Subcutaneous abdominal adipose tissue (tissue), 5 donors: ENCODE measurements at regions not wholly inside any gene's neighbourhood (a gene's known extent, or its start where the extent isn't known, plus 50 kb on each side); places are given as distances from the start of the nearest gene placed in this dataset.
A peak's percentile ranks its signal among the peaks of the same experiment; 100 is the strongest.

Experiments used
- H3K27ac ChIP-seq: one replicate; pipeline ENCODE4 v1.7.0; 2013; ENCODE audit warnings: low read depth, mild to moderate bottlenecking, inconsistent platforms, low read length, moderate library complexity
- H3K27me3 ChIP-seq, 5 donors: one replicate each; pipeline ENCODE4 v1.7.0; 2013; ENCODE audit warnings: low read length in 5 of 5, inconsistent platforms in 1 of 5; ENCODE audit not compliant: control insufficient read depth in 5 of 5, insufficient read depth in 4 of 5
- H3K36me3 ChIP-seq, 5 donors: one replicate each; pipeline ENCODE4 v1.7.0; 2013; ENCODE audit warnings: low read length in 5 of 5; ENCODE audit not compliant: control insufficient read depth in 5 of 5, insufficient read depth in 5 of 5
- H3K4me1 ChIP-seq, 5 donors: one replicate each; pipeline ENCODE4 v1.7.0; 2013; ENCODE audit warnings: low read length in 5 of 5, mild to moderate bottlenecking in 3 of 5, moderate library complexity in 1 of 5; ENCODE audit not compliant: control insufficient read depth in 5 of 5, insufficient read depth in 5 of 5
- H3K4me3 ChIP-seq, 5 donors: one replicate each; pipeline ENCODE4 v1.7.0; 2013; ENCODE audit warnings: low read length in 5 of 5, low read depth in 1 of 5
- H3K9ac ChIP-seq, 5 donors: one replicate each; pipeline ENCODE4 v1.7.0; 2013; ENCODE audit warnings: low read length in 5 of 5, mild to moderate bottlenecking in 4 of 5, moderate library complexity in 3 of 5
- H3K9me3 ChIP-seq, 5 donors: one replicate each; pipeline ENCODE4 v1.7.0; 2013; ENCODE audit warnings: low read length in 5 of 5; ENCODE audit not compliant: control insufficient read depth in 5 of 5
- donor health status: healthy.
- donor health status: healthy.
- donor health status: healthy.
- donor health status: healthy.
- donor health status: healthy.

DNA sequence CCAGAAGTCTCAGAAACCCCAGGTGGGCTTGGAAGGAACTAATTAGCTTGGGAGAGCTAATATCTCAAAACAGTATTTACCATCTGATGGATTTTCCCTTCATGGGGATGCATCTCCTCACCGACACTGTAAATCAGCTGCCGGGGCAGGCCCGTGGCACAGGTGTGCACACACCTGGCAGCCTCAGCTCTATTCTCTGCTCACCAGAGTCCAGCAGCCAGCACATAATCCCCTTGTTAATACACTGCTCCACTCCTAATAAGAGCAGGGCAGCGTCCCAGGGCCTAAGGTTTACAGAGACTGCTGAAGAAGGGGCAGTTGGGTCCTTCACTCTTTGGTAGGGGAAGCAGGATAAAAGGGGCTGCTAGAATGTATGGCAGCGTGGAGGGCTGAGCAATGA lies 200.0 kb downstream of the TOMM20 start:
- Histone ChIP-seq H3K9me3 (no peaks in the 10 kb centered on the region), H3K4me3 (no peak overlapping the region), H3K4me1 (peaks cover 10 to 62% (median 52%) of the 10 kb centered on the region in 5 donors), H3K27ac (no peak overlapping the region), H3K9ac (no peak overlapping the region), H3K27me3 (no peaks in the 10 kb centered on the region), H3K36me3 (no peaks in the 10 kb centered on the region)

- H3K9me3 ChIP-seq: no peaks in the 10 kb centered on the region
- no peaks in the 10 kb centered on the region for H3K27me3 ChIP-seq
- no peak overlapping the region for H3K27ac ChIP-seq
- H3K4me1 ChIP-seq: peaks cover 10 to 57% (median 46%) of the 10 kb centered on the region in 5 donors
- H3K36me3 ChIP-seq: no peaks in the 10 kb centered on the region
- no peak overlapping the region for H3K9ac ChIP-seq
- no peak overlapping the region for H3K4me3 ChIP-seq
Measured at GRCh38 chr1:234927971-234928640, 200.5 kb downstream of the TOMM20 start.

DNA sequence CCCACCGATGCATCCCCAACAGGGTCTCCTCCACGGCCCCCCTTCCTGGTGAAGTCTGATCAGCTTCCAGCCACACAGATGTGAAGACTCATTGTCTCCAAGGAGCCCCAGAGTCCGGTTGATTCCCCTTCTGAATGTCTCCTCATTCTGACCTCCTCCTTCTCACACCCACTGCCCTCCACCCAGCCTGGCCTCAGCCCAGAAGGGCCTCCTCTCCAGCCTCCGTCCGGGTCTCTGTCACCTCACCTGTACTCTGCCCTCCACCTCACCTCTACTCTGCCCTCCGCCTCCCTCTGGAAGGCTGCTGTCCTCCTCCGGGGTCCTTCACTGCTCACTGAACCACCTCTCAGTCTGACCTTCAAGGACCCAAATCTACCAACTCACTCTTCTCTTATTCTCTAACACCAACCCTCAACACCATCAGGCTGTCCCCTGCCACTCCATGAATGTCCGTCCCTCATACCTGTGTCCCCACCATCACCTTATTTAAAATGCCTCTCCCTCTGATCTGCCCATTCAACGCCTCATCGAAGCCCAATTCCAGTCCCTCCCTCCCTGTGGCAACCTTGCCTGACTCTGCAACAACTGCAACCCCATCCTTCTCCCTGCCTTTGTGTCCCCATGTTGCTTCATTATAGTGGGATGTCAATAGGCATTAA lies 201.2 kb downstream of the TOMM20 start:
- Histone ChIP-seq H3K9ac (peak overlapping the region in 1 of 5 donors; percentile 48), H3K27ac (no peak overlapping the region), H3K27me3 (no peaks in the 10 kb centered on the region), H3K9me3 (no peaks in the 10 kb centered on the region), H3K4me3 (peak overlapping the region in 2 of 5 donors; percentile 33 to 50), H3K36me3 (no peaks in the 10 kb centered on the region), H3K4me1 (peaks cover 10 to 52% (median 40%) of the 10 kb centered on the region in 5 donors)

- Histone ChIP-seq H3K27me3 (no peaks in the 10 kb centered on the region), H3K9me3 (no peaks in the 10 kb centered on the region), H3K36me3 (no peaks in the 10 kb centered on the region), H3K9ac (peak overlapping the region in 2 of 5 donors; percentile 31 to 48), H3K4me3 (peak overlapping the region in 2 of 5 donors; percentile 33 to 50), H3K4me1 (peaks cover 10 to 59% (median 41%) of the 10 kb centered on the region in 5 donors), H3K27ac (peak overlapping the region; percentile 42)
Measured at GRCh38 chr1:234926559-234927311, 201.9 kb downstream of the TOMM20 start.

DNA sequence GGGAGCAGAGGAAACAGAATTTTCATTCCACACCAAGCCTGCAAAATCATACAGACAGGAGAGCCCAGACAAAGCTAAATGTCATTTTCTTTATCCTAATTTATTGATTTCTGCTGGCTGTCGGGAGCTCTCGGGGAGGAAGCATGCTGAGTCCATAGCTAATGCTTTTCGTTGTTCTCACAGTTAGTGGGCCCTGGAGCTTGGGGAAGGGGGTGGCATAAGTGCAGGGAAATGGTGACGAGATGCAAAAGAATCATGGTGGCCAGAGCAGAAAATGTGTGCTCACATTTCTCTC lies 202.4 kb downstream of the TOMM20 start:
- Histone ChIP-seq H3K27me3 (no peaks in the 10 kb centered on the region), H3K27ac (peak overlapping the region; percentile 42), H3K9me3 (no peaks in the 10 kb centered on the region), H3K4me1 (peaks cover 14 to 64% (median 46%) of the 10 kb centered on the region in 5 donors), H3K9ac (peak overlapping the region in 1 of 5 donors; percentile 31), H3K4me3 (peak overlapping the region in 1 of 5 donors; percentile 8), H3K36me3 (no peaks in the 10 kb centered on the region)

GRCh38 chr1:234925440-234926263 lies 203.0 kb downstream of the TOMM20 start:
- Histone ChIP-seq H3K9ac (peak overlapping the region in 2 of 5 donors; percentile 6 to 15), H3K27me3 (no peaks in the 10 kb centered on the region)

DNA sequence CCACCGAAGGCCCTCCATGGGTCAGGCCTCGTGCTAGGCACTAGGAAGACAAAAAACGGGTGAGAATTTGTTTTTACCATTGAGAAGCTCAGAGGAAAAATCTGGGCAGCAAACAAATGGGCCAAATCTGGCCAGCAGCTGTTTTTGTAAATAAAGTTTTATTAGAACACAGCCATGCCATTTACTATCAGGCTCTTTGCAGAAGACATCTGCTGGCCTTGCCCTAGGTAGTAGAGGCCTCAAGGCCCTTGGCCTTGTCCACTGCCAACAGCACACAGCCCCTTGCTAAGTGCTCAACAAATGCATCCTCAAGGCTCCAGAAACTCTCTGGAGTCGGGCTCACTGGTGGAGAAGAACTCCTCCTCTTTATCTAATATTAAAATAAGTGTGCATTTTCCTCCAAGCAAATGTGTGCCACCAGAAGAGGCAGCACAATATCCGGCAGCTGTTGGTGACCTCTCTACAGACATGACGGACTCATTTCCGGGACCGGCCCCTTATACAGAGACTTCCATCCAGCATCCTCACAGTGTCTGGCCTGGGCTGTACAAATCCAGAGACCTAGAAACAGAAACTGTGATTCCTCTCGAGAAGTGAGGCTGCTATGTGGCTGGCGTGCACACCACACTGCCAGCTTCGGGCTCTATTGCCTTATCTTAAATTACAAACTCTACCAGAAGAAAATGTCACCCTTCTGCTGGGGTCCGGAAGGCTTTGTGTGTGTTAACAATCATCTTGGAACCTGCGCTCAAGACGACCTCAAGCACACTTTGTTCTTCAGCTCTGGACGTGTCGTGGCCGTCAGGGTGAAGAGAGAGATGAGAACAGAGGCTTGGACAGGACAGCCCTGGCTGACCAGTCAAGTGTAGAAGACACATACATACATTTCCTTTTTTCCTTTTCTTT lies 203.9 kb downstream of the TOMM20 start:
- Histone ChIP-seq H3K9ac (peak overlapping the region in 2 of 5 donors; percentile 6 to 15), H3K4me3 (no peak overlapping the region), H3K27ac (peak overlapping the region; percentile 84)

More at GRCh38 chr1:234925440-234926263, 203.0 kb downstream of the TOMM20 start:
- Histone ChIP-seq H3K27ac (peak overlapping the region; percentile 84), H3K36me3 (no peaks in the 10 kb centered on the region), H3K9me3 (no peaks in the 10 kb centered on the region), H3K4me1 (peaks cover 14 to 70% (median 51%) of the 10 kb centered on the region in 5 donors), H3K4me3 (no peak overlapping the region)

GRCh38 chr1:234923626-234924025 lies 205.0 kb downstream of the TOMM20 start:
- no peak overlapping the region for H3K4me3 ChIP-seq
- no peaks in the 10 kb centered on the region for H3K36me3 ChIP-seq
- no peaks in the 10 kb centered on the region for H3K27me3 ChIP-seq
- H3K9ac ChIP-seq: no peak overlapping the region
- H3K9me3 ChIP-seq: no peaks in the 10 kb centered on the region
- H3K4me1 ChIP-seq: peaks cover 23 to 80% (median 60%) of the 10 kb centered on the region in 5 donors
- no peak overlapping the region for H3K27ac ChIP-seq

More for the DNA sequence above, 203.9 kb downstream of the TOMM20 start:
- no peaks in the 10 kb centered on the region for H3K36me3 ChIP-seq
- no peaks in the 10 kb centered on the region for H3K9me3 ChIP-seq
- peaks cover 16 to 79% (median 59%) of the 10 kb centered on the region in 5 donors for H3K4me1 ChIP-seq
- H3K27me3 ChIP-seq: no peaks in the 10 kb centered on the region

DNA sequence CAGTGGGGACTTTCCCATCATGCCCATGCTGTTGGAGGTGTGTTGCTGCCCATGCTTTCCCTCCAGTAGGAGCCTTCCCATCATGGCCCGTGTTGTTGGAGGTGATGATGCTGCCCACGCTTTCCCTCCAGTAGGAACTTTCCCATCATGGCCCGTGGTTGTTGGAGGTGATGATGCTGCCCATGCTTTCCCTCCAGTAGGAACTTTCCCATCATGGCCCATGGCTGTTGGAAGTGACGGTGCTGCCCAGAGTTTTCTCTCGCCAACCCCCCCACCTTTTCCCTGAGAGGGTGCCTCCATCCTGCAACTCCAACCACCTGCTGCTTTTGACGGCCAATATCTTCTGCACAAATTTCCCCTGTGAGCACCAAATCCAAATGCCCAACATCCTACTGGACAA lies 205.7 kb downstream of the TOMM20 start:
- no peaks in the 10 kb centered on the region for H3K9me3 ChIP-seq
- no peaks in the 10 kb centered on the region for H3K36me3 ChIP-seq
- H3K4me1 ChIP-seq: peaks cover 24 to 83% (median 65%) of the 10 kb centered on the region in 5 donors
- no peak overlapping the region for H3K4me3 ChIP-seq
- H3K27me3 ChIP-seq: no peaks in the 10 kb centered on the region
- no peak overlapping the region for H3K27ac ChIP-seq
- H3K9ac ChIP-seq: no peak overlapping the region
